ENCODE measurements at regions not wholly inside any gene's neighbourhood (a gene's known extent, or its start where the extent isn't known, plus 50 kb on each side); places are given as distances from the start of the nearest gene placed in this dataset.

DNA sequence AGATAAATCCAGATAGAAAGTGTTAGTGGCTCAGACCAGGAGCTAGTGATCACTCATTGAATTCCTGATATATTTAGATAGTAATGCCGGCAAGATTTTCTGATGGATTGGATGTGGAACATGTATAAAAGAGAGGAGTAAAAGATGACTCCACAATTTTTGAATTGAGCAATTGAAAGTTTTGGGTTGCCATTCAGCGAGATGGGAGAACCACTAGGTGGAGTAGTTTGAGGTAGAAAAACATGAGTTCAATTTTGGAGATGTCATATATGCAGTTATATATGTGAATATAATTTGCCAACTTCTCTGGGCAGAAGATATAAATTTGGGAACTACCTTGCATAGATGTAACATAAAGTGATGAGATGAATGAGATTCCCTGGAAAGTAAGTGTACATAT is 502.5 kb upstream of the SEMA6A start:
- no peak for DNase-seq (ENCODE audit: low read depth)

DNA sequence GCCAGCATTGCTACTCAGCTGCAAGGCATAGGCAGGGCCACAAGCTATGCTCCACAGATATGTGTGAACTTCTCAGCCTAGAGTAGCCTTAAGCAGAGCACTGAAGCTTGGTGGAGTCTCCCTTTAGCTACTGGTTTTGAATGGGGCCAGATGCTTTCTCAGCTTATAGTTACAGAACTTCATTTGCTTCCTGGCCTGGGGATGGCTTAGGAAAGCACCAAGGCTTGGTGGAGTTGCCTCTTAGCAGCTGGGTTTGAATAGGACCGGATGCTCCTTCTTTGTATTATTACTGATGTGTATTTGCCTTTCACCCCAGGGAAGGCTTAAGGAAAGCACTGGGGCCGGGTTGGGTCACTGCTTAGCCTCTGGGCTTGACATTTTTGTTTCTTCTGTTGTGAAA is 497.8 kb upstream of the SEMA6A start:
- no peak for DNase-seq (ENCODE audit: low read depth)

- DNase-seq (ENCODE audit: low read depth), result no peak
Observed at GRCh38 chr5:117065800-117066199, 491.2 kb upstream of the SEMA6A start.

- DNase-seq (ENCODE audit: low read depth), result no peak
Observed at GRCh38 chr5:117065161-117065560, 490.5 kb upstream of the SEMA6A start.

DNA sequence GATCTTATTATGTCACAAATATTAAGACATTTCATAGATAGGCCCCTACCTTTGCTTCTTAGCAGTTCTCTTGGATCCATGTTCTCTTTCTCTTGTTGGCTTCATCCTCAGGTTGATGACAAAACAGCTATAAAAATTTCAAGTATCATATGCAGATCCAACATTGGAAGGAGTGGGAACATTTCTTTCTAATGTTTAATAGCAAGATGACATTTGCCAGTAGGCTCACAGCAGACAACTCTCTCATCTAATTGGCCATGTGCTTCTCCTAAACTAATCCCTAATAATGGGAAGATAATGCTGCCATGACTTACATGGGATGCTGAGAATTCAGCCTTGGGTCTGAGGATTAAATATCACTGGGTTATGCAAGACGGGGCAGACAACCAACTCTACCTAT is 485.5 kb upstream of the SEMA6A start:
- no peak for DNase-seq (ENCODE audit: low read depth)

GRCh38 chr5:117058740-117059139 is 484.1 kb upstream of the SEMA6A start:
- no peak for DNase-seq (ENCODE audit: low read depth)

- no peak for DNase-seq (ENCODE audit: low read depth)
Observed at GRCh38 chr5:117055517-117055916, 480.9 kb upstream of the SEMA6A start.

DNA sequence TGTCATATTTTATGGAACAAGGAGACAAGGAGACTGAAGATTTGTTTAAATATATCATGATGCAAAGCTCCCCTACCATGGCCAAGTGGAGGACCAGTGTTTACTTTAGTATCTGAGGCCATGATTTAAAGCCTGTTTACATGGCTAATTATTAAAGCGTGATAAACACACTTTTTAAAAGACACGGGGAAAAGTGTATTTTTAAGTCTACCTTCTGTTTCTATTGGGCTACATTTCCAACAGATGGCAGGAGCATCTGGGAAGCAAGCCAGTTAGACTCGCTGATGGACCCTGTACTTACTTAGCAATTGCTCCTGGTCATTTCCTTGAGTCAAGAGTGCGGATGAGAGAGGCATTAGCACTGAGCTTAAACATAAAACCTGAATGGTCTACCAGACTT is 480.3 kb upstream of the SEMA6A start:
- DNase-seq (ENCODE audit: low read depth), result no peak

GRCh38 chr5:117054141-117054540 is 479.5 kb upstream of the SEMA6A start:
- DNase-seq (ENCODE audit: low read depth), result no peak

DNA sequence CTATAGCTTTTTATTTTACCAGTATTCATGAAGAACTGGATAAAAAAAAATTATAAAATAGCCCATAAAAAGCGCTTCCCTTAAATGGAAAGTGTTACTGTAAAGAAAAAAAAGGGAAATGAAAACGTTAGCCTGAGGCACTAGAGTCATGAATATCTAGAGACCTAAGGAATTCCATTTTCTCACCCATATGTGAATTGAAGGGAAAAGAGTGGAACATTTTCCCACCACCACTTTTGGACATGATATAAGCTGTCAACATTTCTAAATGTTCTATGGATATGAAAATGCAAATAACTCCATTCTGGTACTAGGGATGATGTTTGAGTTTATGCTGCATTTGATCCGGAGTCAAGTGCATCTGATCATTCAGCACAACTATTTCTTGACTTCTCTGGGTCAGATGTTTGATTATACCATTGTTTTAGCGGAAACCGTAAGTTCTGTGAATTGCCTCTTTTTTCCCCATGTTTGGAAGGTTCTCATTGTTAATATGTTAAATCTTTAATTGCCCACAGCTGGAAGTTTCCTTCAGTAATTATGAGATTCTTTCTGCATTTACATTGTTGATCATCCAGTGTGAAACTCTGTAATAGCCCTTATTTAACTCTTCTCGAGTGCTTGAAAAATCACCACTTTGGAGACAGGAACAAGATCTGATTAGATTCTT is 467.4 kb upstream of the SEMA6A start:
- no peak for DNase-seq (ENCODE audit: low read depth)

DNA sequence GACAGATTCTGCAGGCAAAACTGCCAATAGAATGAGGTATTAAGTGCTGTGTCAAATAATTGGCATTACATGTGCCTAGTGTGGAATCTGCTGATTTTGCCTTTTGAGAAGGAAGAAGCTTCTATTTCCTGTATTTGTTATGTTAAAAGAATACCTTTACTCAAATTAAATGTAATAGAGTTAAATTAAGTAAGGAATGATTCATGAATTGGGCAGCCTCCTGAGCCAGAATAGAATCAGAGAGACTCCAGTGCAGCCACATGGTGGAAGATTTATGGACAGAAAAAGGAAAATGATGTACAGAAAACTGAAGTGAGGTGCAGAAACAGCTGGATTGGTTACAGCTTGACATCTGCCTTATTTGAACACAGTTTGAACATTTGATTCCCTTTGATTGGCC is 464.4 kb upstream of the SEMA6A start:
- no peak for DNase-seq (ENCODE audit: low read depth)

DNA sequence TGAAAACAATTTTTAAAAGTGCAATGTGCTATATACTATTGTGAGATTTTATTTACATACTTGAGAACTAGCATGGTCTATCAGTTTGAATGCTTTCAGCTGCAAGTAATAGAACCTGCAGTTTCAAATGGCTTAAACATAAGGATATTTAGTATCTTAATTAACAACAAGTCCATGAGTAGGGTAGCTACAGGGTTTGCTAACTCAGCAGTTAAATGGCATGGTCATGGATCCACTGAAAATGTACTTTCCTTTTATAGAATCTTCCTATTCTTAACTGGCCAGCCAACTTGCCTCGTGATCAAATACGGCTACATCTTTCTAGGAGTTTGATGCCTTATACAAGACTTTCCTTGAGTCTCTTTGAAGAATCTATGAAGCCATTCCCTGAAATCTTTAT is 452.8 kb upstream of the SEMA6A start:
- DNase-seq (ENCODE audit: low read depth), result no peak

DNA sequence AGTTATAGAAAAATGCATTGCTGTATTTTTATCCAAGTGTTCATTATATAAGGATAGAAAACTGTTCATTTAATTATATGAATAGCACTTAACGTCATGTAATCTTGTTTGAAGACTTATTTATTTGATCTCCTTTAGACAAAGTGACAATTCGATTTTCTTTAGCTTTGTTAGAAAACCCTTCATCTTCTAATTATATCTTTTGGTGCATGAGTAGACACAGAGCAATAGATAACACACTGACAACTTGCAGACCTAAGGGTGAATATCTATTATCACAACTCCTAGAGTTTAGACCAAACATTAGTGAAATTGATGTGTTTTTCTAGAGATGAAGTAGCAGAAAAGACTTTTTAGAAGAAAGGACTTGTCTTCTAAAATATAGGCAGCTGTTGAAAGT is 446.4 kb upstream of the SEMA6A start:
- no peak for DNase-seq (ENCODE audit: low read depth)

GRCh38 chr5:117013280-117013877 is 438.8 kb upstream of the SEMA6A start:
- DNase-seq (ENCODE audit: low read depth), result no peak

- DNase-seq (ENCODE audit: low read depth), result no peak
Observed at GRCh38 chr5:117010574-117010973, 436.0 kb upstream of the SEMA6A start.

- DNase-seq (ENCODE audit: low read depth), result no peak
Observed at GRCh38 chr5:116998024-116998423, 423.4 kb upstream of the SEMA6A start.

- DNase-seq (ENCODE audit: low read depth), result no peak
Observed at GRCh38 chr5:116992681-116993080, 418.1 kb upstream of the SEMA6A start.

DNA sequence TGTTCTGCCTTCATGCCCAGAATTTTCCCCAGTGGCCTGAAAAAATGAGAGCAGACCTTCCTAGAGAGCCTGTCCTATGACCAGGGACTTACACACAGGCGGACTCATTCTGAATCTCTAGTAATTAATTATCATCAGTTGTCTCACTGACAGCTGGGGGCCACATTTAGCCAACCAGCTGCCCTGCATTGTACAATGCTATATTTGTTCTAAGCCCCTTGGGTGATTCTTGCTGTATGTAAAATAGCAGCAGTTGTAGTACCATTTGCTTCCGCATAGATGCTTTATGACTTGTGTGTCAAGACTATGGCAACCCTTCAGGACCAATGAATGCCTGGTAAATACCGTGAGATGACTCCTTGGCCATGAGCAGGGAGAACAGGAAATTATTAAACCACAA is 415.4 kb upstream of the SEMA6A start:
- DNase-seq (ENCODE audit: low read depth), result no peak

DNA sequence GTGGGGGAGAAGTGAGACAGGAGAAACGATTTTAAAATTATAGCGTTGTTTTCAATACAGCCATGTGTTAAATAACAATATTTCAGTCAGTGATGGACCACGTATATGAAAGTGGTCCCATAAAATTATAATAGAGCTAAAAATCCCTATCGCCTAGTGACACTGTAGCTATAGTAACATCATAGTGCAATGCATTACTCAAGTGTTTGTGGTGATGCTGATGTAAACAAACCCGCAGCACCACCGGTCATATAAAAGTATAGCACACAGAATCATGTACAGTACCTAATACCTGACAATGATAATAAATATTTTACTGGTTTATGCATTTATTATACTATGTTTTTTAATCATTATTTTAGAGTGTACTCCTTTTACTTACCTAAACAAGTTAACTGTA is 407.4 kb upstream of the SEMA6A start:
- no peak for DNase-seq (ENCODE audit: low read depth)

DNA sequence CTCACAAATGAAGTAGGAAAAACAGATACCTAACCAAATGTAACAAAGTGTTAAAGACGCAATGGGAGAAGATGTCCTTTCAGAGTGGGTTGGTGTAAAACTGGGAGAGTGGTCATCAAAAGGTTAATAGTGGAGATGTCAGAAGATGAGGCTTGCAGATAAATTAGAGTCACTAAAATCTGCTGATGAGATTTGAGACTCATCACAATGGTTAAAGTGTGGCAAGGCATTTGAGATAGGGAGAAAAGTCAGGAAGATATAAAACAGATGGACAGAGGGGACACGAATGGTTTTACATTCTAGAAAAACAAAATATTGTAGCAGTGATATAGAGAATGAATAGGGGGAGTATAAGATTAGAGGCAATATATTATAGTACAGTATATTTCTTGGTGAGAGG is 406.0 kb upstream of the SEMA6A start:
- no peak for DNase-seq (ENCODE audit: low read depth)

- DNase-seq (ENCODE audit: low read depth), result no peak
Observed at GRCh38 chr5:116976767-116977166, 402.1 kb upstream of the SEMA6A start.

DNA sequence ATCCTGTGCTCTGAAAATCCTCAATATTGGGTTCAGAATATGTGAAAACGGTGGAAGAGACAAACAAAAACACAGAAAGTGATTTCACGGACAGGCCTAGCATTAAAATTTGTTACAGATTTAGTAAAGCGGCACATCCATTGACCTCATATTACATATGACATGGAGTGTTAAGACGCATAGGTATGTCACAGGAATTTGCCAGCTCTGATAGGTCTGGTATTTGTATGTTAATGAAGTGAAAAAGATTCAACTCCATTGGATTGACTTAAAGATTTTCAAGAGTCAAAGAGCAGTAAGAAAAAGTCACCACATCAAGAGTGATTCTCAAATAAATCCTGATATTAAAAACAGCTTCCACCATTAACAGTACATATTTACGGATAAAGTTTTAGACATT is 396.5 kb upstream of the SEMA6A start:
- DNase-seq (ENCODE audit: low read depth), result no peak

DNA sequence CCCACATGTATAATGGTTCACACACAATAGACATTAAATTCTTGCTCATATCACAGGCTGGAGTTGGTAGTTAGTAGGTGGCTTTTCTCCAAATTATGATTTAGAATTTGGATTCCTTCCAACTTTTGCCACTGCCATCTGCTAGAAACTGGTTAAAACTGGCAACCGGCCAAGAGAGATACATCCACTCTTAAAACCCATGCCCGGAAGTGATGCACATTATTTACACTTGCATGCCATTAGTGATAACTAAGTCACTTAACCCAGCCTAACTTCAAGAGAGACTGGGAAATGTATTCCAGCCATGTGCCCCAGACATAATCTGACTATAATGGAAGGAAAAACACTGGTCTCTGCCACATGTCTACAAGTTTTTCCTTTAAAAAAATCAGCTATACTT is 395.7 kb upstream of the SEMA6A start:
- DNase-seq (ENCODE audit: low read depth), result no peak

DNA sequence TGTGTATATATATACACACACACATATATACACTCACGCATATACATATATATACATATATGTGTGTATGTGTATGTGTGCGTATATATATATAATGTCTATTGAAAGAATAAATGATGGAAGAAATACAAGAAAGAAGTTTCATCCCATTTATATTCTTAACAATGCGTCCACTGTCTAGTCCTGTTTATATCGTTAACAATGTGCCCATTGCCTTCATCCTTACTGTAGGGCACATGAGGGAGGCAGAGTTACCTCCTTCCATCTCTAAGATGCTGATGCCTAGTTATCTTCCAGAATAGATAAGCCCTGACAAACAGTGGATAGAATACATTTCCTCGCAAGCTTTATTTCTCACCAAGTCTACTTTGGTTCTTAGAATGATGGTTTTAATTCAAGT is 389.8 kb upstream of the SEMA6A start:
- no peak for DNase-seq (ENCODE audit: low read depth)
